Breast epithelium (tissue), 3 donors: ENCODE measurements at regions not wholly inside any gene's neighbourhood (a gene's known extent, or its start where the extent isn't known, plus 50 kb on each side); places are given as distances from the start of the nearest gene placed in this dataset.

Source experiments
- CTCF ChIP-seq, 3 donors: fragments of 450-650 bp; IDR thresholded peaks; one replicate each; pipeline ENCODE4 v1.5.1; 2016 to 2017; ENCODE audit warnings: antibody characterized with exemption in 3 of 3, mild to moderate bottlenecking in 3 of 3, moderate library complexity in 3 of 3
- POLR2AphosphoS5 ChIP-seq, 3 donors: sonication (generic); formaldehyde crosslinking; IDR thresholded peaks; one replicate each; pipeline ENCODE4 v1.6.1; 2017; ENCODE audit warnings: antibody characterized with exemption in 3 of 3

DNA sequence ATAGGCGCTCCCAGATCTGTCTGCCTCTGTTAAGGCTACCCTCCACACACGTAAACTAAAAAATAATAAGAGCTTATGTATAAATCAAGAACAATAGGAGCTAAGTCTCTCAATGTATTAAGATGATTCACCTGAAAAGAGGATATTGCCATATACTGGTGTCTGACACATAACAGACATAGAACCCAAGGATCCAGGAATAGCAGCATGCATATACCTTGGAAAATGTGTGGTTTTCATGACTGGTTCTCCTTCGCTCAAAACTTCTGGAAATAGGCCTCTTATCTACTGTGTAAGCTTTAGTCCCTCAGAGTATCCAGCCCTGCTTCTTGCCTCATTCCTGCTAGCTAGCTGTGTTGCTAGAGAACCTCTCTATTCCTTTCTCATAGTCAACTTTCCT lies 203.7 kb upstream of the SLITRK2 start:
- no peak for TF ChIP-seq POLR2AphosphoS5 (IDR thresholded peaks at IDR 0.05)
- no peak for TF ChIP-seq CTCF (IDR thresholded peaks at IDR 0.05)
